ENCODE measurements at regions not wholly inside any gene's neighbourhood (a gene's known extent, or its start where the extent isn't known, plus 50 kb on each side); places are given as distances from the start of the nearest gene placed in this dataset.

DNA sequence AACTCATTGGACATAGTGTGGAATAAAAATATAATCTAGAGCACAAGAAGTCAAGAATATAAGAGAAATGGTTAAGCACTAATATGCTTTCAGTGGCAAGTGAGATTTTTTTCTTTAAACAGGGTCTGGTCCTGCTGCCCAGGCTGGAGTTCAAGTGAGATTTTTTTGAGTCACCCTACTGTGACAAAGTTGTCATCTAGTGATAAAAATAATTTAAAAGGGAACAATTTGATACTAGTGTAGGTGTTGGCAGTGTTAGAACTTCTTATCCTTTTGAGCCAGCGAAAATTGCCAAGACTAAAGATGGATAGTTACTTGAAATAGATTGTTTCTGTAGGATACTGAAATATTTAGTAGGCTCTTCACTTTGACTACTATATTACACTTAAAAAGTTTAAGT, 67.9 kb upstream of the TECRL start:
- TF ChIP-seq, protein P1, sequence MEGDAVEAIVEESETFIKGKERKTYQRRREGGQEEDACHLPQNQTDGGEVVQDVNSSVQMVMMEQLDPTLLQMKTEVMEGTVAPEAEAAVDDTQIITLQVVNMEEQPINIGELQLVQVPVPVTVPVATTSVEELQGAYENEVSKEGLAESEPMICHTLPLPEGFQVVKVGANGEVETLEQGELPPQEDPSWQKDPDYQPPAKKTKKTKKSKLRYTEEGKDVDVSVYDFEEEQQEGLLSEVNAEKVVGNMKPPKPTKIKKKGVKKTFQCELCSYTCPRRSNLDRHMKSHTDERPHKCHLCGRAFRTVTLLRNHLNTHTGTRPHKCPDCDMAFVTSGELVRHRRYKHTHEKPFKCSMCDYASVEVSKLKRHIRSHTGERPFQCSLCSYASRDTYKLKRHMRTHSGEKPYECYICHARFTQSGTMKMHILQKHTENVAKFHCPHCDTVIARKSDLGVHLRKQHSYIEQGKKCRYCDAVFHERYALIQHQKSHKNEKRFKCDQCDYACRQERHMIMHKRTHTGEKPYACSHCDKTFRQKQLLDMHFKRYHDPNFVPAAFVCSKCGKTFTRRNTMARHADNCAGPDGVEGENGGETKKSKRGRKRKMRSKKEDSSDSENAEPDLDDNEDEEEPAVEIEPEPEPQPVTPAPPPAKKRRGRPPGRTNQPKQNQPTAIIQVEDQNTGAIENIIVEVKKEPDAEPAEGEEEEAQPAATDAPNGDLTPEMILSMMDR (conservative IDR thresholded peaks at IDR 0.05; ENCODE audit: low read depth) = no peak
- CTCF ChIA-PET = no interaction called here
- POLR2A ChIA-PET (ENCODE audit: low non-redundant PET) = no interaction called here
- DNase-seq (ENCODE audit: low spot score) = no peak
- H3K27ac ChIP-seq = no peak overlapping the region

DNA sequence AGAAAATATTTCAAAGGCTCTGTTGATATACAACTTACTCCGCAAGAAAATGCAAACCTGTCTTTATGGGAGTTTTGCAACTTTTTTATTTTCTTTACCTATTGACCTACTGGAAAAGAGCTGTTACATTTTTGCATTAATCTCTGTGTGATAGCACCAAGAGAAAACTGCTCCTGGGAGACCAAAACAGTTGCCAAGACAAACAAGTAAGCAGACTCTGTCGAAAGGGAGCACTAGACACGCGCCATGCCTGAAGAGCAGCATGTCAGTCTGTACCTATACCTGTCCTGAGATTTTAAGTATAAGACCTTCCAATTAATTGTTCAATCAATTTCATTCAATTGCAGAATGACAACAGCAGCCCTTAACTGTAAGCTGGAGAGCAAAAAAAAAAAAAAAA, 56.0 kb upstream of the TECRL start:
- no peak for DNase-seq (ENCODE audit: low spot score)
- H3K27ac ChIP-seq = no peak overlapping the region
- CTCF ChIA-PET = interaction anchor here (0.6 kb wide), 1 partner anchor 171 kb away, joined by 3 read pairs; no protein-coding TSS in a partner anchor
- POLR2A ChIA-PET (ENCODE audit: low non-redundant PET) = interaction anchor here (0.6 kb wide), 2 partner anchors 40 to 290 kb away, joined by 4 to 10 read pairs; no protein-coding TSS in a partner anchor
- TF ChIP-seq, protein P1 (conservative IDR thresholded peaks at IDR 0.05; ENCODE audit: low read depth) = no peak

DNA sequence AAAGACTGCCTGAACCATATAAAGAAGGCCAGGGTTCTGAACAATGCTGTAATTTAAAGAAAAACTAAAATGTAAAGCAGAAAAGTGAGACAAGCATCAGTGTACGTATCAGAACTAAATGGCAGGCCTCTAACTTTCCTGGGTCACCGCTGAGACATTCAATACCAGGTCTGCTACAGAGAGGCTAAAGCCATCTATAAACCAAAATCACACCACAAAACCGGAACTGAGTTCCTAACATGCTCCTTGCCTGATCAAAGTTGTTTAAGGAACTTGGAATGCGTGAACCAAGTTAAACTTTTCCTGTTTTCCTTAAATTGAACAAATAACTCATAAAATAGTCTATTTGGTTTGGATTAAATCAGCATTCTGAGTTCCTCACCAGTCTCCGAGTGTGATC, 55.3 kb upstream of the TECRL start:
- no peak overlapping the region for H3K27ac ChIP-seq
- POLR2A ChIA-PET (ENCODE audit: low non-redundant PET) = no interaction called here
- CTCF ChIA-PET = no interaction called here
- TF ChIP-seq, protein P1 (conservative IDR thresholded peaks at IDR 0.05; ENCODE audit: low read depth) = no peak
- DNase-seq (ENCODE audit: low spot score) = no peak

Data from RWPE1 (cell line).